ENCODE measurements at regions not wholly inside any gene's neighbourhood (a gene's known extent, or its start where the extent isn't known, plus 50 kb on each side); places are given as distances from the start of the nearest gene placed in this dataset.
A peak's percentile ranks its signal among the peaks of the same experiment; 100 is the strongest.

DNA sequence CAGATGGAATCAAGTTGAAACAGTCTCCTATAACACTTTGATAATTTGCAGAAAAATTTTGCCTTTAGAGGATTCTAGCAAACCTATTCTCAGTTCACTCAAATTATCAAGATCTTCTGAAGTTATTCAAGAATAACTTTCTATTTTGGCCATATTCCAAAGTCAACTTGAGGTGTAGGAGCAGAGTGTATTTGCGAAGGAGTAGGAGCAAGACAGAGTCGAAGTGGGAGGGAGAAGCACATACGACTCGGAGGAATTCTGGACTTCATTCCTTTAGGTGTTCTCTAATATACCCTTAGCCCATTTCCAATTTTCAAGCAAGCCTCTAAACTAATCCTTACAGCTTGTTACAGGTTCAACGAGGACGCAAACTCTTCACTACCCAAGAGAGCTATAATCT lies 252.9 kb downstream of the GPM6A start:
- Mint-ChIP-seq H3K27me3 (ENCODE audit: low read depth) (peaks cover 10% of the 10 kb centered on the region), H3K4me3 (no peak overlapping the region), H3K9me3 (no peaks in the 10 kb centered on the region), H3K4me1 (no peaks in the 10 kb centered on the region), H3K27ac (peak overlapping the region in 1 of 3 experiments; percentile 38), H3K36me3 (ENCODE audit: low read depth) (no peaks in the 10 kb centered on the region)
- TF ChIP-seq, protein P1, sequence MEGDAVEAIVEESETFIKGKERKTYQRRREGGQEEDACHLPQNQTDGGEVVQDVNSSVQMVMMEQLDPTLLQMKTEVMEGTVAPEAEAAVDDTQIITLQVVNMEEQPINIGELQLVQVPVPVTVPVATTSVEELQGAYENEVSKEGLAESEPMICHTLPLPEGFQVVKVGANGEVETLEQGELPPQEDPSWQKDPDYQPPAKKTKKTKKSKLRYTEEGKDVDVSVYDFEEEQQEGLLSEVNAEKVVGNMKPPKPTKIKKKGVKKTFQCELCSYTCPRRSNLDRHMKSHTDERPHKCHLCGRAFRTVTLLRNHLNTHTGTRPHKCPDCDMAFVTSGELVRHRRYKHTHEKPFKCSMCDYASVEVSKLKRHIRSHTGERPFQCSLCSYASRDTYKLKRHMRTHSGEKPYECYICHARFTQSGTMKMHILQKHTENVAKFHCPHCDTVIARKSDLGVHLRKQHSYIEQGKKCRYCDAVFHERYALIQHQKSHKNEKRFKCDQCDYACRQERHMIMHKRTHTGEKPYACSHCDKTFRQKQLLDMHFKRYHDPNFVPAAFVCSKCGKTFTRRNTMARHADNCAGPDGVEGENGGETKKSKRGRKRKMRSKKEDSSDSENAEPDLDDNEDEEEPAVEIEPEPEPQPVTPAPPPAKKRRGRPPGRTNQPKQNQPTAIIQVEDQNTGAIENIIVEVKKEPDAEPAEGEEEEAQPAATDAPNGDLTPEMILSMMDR (IDR thresholded peaks at IDR 0.05; ENCODE audit: unreplicated experiment in 3 of 3) = no peak

DNA sequence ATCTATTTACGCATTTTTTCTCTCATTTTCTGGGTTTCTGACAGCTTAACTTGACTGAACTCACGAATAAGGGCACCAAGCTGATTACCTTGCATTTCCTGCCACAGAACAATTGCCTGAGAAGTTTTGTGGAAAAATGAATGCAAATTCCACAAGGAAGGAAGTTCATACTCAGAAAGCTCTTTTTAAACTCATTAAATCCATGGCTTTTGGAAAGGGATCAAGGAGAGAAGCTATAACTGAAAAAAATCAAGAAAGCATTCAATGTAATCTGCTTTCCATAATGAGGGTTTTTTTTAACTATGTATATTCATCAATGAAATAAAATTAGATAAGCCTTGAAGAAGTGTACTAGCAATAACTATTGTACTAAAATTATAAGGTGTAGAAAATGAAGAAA lies 252.5 kb downstream of the GPM6A start:
- H3K4me1 Mint-ChIP-seq = no peaks in the 10 kb centered on the region
- H3K36me3 Mint-ChIP-seq (ENCODE audit: low read depth) = no peaks in the 10 kb centered on the region
- no peak overlapping the region for H3K27ac Mint-ChIP-seq
- no peaks in the 10 kb centered on the region for H3K9me3 Mint-ChIP-seq
- H3K4me3 Mint-ChIP-seq = no peak overlapping the region
- peaks cover 10% of the 10 kb centered on the region for H3K27me3 Mint-ChIP-seq (ENCODE audit: low read depth)
- TF ChIP-seq, protein P1 (IDR thresholded peaks at IDR 0.05; ENCODE audit: unreplicated experiment in 3 of 3) = no peak

- H3K4me3 Mint-ChIP-seq = no peak overlapping the region
- no peaks in the 10 kb centered on the region for H3K36me3 Mint-ChIP-seq (ENCODE audit: low read depth)
- H3K27ac Mint-ChIP-seq = no peak overlapping the region
- TF ChIP-seq, protein P1 (IDR thresholded peaks at IDR 0.05; ENCODE audit: unreplicated experiment in 3 of 3) = peak; percentile 34 to 56 (median 40)
- no peaks in the 10 kb centered on the region for H3K9me3 Mint-ChIP-seq
- peaks cover 10% of the 10 kb centered on the region for H3K27me3 Mint-ChIP-seq (ENCODE audit: low read depth)
- no peaks in the 10 kb centered on the region for H3K4me1 Mint-ChIP-seq
Observed at GRCh38 chr4:175560604-175561003, 251.5 kb downstream of the GPM6A start.

GRCh38 chr4:175561696-175562095 lies 250.4 kb downstream of the GPM6A start:
- peaks cover 10% of the 10 kb centered on the region for H3K27me3 Mint-ChIP-seq (ENCODE audit: low read depth)
- TF ChIP-seq, protein P1 (IDR thresholded peaks at IDR 0.05; ENCODE audit: unreplicated experiment in 3 of 3) = no peak
- no peak overlapping the region for H3K4me3 Mint-ChIP-seq
- H3K4me1 Mint-ChIP-seq = no peaks in the 10 kb centered on the region
- no peaks in the 10 kb centered on the region for H3K36me3 Mint-ChIP-seq (ENCODE audit: low read depth)
- H3K27ac Mint-ChIP-seq = no peak overlapping the region
- H3K9me3 Mint-ChIP-seq = no peaks in the 10 kb centered on the region

DNA sequence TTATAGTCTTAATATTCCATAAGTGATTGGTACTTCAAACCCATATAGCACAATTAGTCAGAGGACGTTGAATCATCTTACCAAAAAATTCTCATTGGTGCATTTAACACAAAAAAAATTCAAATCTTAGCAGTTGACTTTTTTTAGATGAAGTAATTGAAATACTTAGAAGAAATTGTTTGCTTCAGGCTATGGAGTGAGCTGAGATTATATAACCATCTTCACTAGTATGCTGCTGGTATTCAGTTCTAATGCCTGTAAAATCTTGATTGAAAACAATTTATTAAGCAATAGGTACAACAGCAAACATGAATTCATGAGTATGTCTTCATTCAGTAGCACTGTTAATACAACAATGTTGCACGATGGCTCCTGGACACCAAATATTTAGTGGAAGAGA lies 250.0 kb downstream of the GPM6A start:
- Mint-ChIP-seq H3K27ac (no peak overlapping the region), H3K36me3 (ENCODE audit: low read depth) (no peaks in the 10 kb centered on the region), H3K4me3 (no peak overlapping the region), H3K4me1 (no peaks in the 10 kb centered on the region), H3K9me3 (no peaks in the 10 kb centered on the region), H3K27me3 (ENCODE audit: low read depth) (peaks cover 10% of the 10 kb centered on the region)
- TF ChIP-seq, protein P1 (IDR thresholded peaks at IDR 0.05; ENCODE audit: unreplicated experiment in 3 of 3) = no peak

DNA sequence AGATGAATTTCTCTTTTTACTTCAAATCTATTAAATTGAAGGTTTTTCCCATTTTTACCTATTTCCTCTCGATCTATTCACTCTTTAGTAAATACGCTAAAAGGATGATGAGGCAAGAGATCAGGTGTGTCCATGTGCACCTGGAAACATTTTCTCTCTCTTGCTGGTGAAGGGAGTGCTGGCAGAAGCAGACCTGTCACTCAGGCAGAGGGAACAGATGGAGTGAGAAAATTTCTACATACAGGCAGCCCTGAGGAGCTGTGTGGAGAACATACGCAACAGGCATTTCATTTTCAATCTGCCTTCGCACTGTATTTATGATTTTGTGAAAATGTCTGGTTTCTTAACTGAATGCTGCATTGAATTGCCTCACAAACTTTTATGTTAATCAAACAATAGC lies 249.5 kb downstream of the GPM6A start:
- Mint-ChIP-seq H3K4me1 (no peaks in the 10 kb centered on the region), H3K27me3 (ENCODE audit: low read depth) (peaks cover 10% of the 10 kb centered on the region), H3K4me3 (no peak overlapping the region), H3K36me3 (ENCODE audit: low read depth) (no peaks in the 10 kb centered on the region), H3K27ac (no peak overlapping the region), H3K9me3 (no peaks in the 10 kb centered on the region)
- TF ChIP-seq, protein P1 (IDR thresholded peaks at IDR 0.05; ENCODE audit: unreplicated experiment in 3 of 3) = no peak

Data from nephron (organoid).